ENCODE measurements at regions not wholly inside any gene's neighbourhood (a gene's known extent, or its start where the extent isn't known, plus 50 kb on each side); places are given as distances from the start of the nearest gene placed in this dataset.
A peak's percentile ranks its signal among the peaks of the same experiment; 100 is the strongest.
"Not testable (repeated sequence)": the region's sequence is repeated elsewhere in the genome, so short reads cannot be mapped to it uniquely, and the experiment has no call there.

GRCh38 chr3:192968901-192969300 is 51.2 kb upstream of the MB21D2 start:
- not testable (repeated sequence) for DNase-seq

- DNase-seq, result no peak
Observed at GRCh38 chr3:192980632-192981031, 63.0 kb upstream of the MB21D2 start.

- DNase-seq, result no peak
Observed at GRCh38 chr3:192986379-192986778, 68.7 kb upstream of the MB21D2 start.

GRCh38 chr3:192991356-192991755 is 73.7 kb upstream of the MB21D2 start:
- no peak for DNase-seq

- no peak for DNase-seq
Observed at GRCh38 chr3:192992361-192992760, 74.7 kb upstream of the MB21D2 start.

- no peak for DNase-seq
Observed at GRCh38 chr3:192993411-192993810, 75.8 kb upstream of the MB21D2 start.

- not testable (repeated sequence) for DNase-seq
Observed at GRCh38 chr3:193001113-193001512, 83.5 kb upstream of the MB21D2 start.

- DNase-seq, result not testable (repeated sequence)
Observed at GRCh38 chr3:193003624-193004023, 86.0 kb upstream of the MB21D2 start.

- no peak for DNase-seq
Observed at GRCh38 chr3:193008654-193009053, 91.0 kb upstream of the MB21D2 start.

GRCh38 chr3:193010191-193010590 is 92.5 kb upstream of the MB21D2 start:
- DNase-seq, result peak; percentile 9

GRCh38 chr3:193011958-193012357 is 94.3 kb upstream of the MB21D2 start:
- DNase-seq, result no peak

GRCh38 chr3:193014902-193015301 is 97.2 kb upstream of the MB21D2 start:
- peak; percentile 85 for DNase-seq

GRCh38 chr3:193016437-193016901 is 98.8 kb upstream of the MB21D2 start:
- DNase-seq, result peak; percentile 80

- no peak for DNase-seq
Observed at GRCh38 chr3:193021506-193022010, 103.9 kb upstream of the MB21D2 start.

GRCh38 chr3:193023218-193023617 is 105.6 kb upstream of the MB21D2 start:
- no peak for DNase-seq

GRCh38 chr3:193028258-193028657 is 110.6 kb upstream of the MB21D2 start:
- DNase-seq, result no peak

- peak; percentile 97 for DNase-seq
Observed at GRCh38 chr3:193029800-193030199, 112.1 kb upstream of the MB21D2 start.

GRCh38 chr3:193030276-193030675 is 112.6 kb upstream of the MB21D2 start:
- DNase-seq, result peak; percentile 91

GRCh38 chr3:193031911-193032310 is 114.3 kb upstream of the MB21D2 start:
- DNase-seq, result no peak

GRCh38 chr3:193033226-193033780 is 115.6 kb upstream of the MB21D2 start:
- no peak for DNase-seq

- not testable (repeated sequence) for DNase-seq
Observed at GRCh38 chr3:193037828-193038227, 120.2 kb upstream of the MB21D2 start.

GRCh38 chr3:193039058-193039457 is 121.4 kb upstream of the MB21D2 start:
- DNase-seq, result no peak

- peak; percentile 77 for DNase-seq
Observed at GRCh38 chr3:193040836-193041672, 123.4 kb upstream of the MB21D2 start.

GRCh38 chr3:193046371-193046770 is 128.7 kb upstream of the MB21D2 start:
- DNase-seq, result no peak

All from NCI-H2029 treated with DMSO at 0.1 percent for 48 hours (cell line).